GM15510 (cell line): ENCODE measurements at regions not wholly inside any gene's neighbourhood (a gene's known extent, or its start where the extent isn't known, plus 50 kb on each side); places are given as distances from the start of the nearest gene placed in this dataset.

Experiments used
- POLR2A ChIP-seq: IDR thresholded peaks from 3 replicates; pipeline ENCODE4 v1.6.1; 2011; ENCODE audit warnings: borderline replicate concordance; ENCODE audit not compliant: insufficient read length; ENCODE audit errors: extremely low read depth

DNA sequence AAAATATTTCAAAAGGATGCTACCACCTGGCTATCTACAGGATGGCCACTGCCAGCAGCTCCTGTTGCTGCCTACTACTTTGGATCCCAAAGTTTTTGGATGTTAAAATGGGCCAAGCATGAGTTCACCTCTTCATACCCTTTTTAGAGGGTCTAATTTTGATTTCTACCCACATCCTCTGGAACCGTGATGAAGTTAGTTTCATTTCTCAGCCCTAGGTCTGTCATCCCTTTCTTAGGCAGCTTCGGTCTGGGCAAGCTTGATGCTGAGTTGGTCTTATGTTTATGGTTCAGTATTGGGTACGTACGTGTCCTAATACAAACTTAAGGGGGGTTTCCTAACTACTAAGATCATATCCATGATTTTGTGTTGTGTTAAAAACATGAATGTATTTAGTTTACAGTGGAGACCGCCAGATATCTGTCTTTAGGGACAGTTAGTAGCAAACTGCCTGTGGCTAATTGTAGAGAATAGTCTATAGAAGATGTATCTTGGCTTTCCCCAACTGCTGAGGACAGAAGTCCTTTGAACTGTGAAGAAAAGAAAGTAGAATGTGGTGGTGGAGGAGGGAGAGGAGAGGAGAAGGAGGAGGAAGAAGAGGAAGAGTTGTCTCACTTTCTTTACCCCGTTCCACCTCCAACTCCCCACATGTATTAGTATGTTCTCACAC is 184.9 kb downstream of the UBE2E3 start:
- TF ChIP-seq POLR2A: no peak

DNA sequence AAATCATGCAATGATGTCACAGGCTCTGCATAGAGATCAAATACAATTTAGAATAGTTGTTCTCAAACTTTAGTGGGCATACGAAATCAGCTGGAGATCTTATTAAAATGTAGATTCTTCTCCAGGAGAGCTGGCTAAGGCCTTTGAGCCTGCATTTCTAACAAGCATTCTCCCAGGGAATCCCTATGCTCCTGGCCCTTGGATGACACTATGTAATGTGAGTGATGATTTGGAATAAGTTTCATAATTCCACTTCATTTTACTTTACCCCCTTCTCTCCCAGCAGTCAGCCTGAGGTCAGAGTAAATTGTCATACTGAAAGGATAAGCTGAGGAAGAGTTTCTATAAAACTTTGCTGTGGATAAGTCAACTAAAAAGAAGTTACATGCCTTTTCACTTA is 189.1 kb downstream of the UBE2E3 start:
- TF ChIP-seq POLR2A: no peak

DNA sequence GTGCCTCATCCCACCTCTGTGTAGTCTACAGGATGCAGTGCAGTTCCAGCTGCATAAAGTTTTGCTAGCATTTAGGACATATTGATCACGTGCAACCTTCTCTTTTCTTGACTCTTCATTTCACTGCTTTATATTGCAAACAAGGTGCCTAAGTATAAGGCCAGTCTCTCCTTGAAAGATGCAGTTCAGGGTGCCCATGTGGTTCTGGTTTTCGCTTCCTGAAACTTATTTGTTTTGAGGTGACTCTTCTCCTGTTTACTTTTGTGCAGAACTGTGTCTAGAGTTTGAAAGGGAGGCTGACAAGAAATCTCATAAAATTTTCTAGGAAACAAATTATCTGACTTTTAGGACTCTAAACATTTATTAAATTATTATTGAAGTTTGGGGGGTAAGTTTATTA is 189.9 kb downstream of the UBE2E3 start:
- no peak for TF ChIP-seq POLR2A

DNA sequence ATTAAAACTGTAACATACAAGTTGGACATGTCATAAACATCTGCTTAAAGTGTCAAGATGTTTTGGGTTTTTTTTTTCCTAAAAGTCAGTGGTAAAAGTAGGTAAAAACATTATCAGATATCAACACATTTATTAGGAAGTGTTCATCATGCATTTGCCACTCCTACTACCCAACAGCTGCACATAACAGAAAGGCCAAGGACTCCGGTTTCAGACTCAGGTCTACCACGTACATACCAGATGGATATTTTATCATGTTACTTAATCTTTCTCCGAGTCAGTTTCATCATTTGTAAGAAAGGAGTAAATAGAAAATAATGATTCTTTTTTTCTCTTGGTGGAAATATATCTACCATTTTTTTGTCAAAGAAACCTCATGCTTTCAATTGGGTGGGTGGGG is 192.3 kb downstream of the UBE2E3 start:
- TF ChIP-seq POLR2A: no peak

DNA sequence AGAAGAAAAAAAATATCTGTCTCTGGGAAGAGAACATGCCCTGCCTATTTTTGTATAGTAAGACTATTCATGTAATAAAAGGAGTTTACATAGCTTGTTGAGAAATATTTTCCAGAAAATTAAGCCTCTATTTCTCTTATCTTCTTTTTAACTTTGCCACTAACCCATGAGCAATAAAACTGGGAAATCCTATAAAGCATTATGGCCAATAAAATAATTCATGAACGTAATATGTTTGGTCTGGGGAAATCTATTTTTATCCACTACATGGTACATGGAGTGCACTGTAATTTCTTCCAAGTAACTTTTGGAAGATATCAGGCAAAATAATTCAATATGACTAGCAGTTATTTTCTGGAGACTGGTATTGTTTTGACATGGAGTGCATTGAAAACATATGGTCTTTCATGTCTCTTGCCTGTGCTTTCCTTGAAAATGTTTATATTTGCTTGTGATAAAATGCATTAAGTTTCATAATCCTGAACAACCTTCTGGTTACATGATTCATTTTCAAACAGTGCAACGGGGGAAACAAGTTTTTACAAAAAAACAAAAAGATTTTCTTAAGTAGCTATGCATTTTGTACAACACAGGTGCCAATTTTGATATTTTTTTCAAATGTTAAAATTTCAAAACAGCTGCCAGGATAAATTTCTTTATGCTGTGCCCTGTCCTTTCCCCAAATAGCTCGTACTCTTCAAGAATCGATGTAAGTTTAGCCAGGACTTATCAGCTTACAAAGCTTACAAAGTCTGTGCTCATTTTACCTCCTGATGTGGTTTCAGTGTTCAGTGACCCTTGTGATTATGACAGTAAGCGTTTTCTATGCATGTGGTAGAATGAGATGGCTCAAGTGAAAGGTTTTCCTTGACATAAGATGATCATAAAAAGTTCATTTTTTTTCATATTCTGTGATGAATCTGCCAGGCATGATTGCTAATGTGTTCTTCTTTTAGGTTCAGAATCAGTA is 194.5 kb downstream of the UBE2E3 start:
- no peak for TF ChIP-seq POLR2A

DNA sequence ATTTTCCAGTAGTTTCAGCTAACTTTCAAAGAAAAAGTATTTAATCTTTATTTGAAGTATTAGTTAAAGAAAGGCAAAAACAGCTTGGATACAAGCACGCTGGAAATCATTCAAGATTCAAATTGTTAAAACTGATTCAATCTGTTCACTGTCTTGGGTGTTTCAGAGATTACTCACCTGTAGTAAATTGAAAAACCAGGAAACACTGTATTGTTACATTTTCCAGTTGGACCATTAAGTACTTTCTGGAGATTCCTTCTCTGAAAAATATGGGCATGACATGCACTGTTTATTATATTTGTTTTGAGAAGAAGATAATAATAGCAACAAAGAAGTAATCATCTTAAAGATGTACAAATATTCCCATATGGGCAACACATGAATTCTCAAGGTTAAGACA is 196.1 kb downstream of the UBE2E3 start:
- TF ChIP-seq POLR2A: no peak

DNA sequence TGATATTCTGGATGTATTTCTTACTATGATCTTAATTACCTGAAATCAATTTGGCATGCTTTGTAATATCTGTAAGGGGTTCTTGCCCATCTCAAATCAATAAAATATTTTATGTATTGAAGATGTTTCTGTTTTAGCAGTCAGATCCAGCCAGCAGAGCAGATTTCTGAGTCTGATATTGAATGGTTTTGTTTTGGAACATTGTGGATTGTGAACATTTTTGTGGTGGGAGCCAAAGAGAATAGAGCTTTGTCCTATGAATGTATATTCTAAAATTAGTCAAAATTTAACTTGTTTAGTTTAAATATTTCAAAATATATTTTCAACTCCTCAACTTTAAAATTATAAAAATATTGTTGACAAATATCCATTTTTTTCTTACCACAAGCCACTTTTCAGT is 197.0 kb downstream of the UBE2E3 start:
- TF ChIP-seq POLR2A: no peak

DNA sequence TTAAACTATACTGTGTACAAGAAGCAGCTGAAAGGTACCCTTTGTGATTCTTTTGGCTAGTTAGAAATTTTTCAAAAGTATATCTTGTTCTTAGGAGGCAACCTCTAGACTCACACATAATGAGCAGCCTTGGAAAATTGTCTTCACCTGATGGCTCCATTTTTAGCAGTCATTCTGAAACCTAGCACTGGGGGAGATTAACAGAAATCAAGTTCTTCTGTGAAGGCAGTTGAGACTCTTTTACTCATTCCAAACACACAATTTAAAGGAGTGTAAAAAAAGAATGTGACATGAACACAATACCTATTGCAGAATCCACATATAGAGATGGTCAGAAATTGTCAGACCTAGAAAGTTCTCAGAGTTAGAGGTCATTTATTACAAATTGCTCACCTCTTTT is 197.7 kb downstream of the UBE2E3 start:
- TF ChIP-seq POLR2A: no peak

DNA sequence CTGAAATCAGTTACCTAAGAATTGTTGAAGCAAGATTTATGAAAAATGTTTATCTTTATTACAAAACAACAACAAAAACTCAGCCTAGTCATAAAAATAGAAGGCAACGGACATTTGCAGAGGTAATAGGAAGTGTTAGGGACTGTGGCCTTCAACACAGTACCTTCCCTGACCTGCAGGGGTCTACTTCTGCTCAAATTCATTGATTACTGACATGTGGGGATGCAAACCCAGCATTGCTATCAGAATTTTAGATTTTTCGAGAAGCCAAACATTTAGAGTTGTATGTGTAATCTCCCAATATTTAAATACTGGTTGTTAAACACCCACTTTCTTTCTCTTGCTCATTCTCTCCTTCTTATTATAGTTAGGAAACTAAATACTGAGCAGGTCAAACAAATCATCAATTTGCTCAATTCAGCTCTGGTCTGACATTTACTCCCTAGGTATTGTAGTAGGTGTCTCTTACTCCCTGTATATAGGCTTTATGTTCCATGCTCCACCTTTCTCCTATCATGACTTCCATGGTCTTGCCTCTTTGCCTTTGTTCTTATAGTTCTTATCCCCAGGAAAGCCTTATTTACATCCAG is 198.5 kb downstream of the UBE2E3 start:
- no peak for TF ChIP-seq POLR2A

DNA sequence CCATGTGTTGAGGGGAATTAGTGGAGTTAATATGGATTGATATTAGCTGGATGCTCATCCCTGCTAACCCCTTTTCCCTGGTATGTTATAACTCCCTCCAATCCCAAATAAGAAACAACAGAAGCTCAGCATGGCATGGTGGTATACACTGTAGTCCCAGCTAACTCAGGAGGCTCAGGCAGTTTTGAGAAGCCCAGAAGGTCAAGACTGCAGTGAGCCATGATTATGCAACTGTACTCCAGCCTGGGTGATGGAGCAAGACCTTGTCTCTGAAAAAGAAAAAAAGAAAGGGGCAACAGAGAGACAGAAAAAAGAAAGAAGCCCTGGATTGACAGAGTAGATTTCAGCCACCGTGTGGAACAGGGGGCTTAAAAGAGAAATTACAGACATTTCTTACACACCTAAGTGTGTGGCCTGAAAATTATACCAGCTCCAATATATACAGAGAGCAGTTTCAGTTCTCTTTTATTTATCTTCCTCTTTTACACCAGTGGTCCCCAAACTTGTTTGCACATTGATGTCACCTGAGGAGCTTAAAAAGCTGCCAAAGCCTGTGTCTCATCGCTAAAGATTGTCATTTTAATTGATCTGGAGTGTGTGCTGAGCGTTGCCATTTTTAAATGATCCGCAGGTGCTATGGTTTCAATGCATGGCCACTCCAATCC is 203.6 kb downstream of the UBE2E3 start:
- no peak for TF ChIP-seq POLR2A

DNA sequence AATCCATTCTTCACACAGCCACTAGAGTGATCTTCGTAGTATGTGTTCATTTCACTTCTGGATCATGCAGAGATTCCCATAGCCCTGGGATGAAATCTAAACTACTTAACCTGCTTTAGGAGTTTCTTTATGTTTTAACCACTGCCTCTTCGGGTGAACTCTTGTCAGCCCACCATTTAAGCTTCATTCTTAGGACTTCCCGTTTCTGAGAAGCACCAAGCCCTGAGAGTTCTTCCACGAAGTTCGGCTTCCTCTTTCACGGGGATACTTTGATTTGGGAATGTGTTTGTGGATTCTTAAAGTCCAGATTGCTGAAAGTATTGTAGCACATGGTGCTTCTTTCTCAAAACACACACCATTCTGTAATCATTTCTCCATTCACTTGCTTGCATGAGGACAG is 205.0 kb downstream of the UBE2E3 start:
- no peak for TF ChIP-seq POLR2A

DNA sequence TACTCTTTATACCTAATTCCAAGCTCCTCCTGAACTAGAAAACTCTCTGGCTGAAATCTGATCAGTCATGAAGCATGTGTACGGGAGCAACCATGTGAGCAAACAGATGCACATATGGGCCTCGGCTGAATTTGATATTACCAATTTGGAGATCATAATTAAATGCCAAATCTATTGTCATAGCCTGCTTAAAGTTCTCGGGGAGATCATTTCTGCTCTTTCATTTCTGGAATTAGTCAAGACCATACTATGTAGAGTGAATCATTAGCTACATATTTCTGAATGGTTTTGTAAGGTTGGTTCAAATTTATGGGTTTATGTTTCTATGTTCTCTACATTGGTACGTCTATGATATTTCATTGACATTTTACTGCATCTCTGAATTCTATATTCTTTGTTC is 205.5 kb downstream of the UBE2E3 start:
- TF ChIP-seq POLR2A: no peak

DNA sequence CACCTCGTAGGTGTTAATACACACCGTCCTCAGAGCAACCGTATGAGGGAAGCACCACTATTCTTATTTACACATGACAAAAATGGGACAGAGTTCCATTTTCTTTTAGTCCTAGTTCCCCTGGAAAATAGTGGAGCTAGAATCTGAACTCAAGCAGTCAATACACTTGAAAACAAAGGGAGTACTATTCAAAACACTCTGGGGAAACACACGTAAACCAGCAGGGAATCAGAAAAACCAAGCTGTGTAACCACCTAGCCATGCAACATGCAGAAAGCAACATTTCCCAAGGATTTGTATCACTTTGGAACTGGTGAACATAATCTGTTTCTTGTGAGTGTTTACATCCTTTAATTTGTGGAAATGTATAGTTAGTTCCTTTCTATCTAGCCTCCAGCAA is 208.2 kb downstream of the UBE2E3 start:
- TF ChIP-seq POLR2A: no peak

DNA sequence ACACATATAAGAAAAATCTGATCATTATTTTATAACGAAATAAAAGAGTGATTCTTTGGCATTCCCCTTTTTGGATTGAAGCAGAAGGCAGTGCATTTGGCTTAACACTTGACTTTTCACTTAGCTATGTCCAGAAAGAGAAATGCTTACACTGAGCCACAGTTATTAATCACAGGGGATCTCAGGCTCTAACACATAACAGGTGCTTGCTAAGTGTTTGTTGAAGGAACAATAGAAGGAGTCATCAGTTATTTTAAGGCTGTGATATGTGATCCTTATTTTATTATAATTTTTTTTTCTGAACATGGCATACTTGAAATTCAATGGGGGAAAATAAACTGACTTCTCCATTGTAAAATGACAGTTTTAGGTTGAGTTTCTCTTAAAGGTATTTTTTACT is 209.5 kb downstream of the UBE2E3 start:
- no peak for TF ChIP-seq POLR2A

DNA sequence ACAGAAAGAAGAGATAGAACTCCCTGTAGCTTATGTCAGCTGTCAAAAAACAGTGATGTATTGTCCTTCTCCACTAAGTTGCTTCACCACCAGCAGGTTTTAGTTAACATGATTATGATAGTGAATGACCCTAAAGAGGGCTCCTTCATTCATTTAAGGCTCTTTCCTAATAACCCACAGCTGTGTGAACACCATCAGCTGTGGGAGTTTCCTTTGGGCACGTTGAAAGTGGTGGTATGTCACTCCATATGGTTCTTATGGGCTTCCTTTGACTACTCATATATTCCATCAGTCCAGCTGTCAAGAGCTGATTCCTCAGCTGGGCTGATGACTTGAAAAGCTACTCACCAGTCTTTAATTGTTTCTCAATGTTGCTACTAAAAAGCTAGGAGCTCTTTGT is 210.3 kb downstream of the UBE2E3 start:
- no peak for TF ChIP-seq POLR2A

DNA sequence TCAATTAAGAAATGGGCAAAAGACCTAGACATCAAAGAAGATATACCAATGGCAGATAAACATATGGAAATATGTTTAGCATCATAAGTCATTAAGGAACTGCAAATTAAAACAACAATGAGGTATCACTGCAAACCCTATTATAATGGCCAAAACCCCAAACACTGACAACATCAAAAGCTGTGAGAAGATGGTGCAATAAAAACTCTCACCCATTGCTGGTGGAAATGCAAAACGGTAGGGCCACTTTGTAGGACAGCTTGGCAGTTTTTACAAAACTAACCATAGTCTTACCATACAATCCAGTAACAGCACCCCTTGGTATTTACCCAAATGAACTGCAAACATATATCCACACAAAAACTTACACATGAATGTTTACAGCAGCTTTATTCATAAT is 213.1 kb downstream of the UBE2E3 start:
- no peak for TF ChIP-seq POLR2A

DNA sequence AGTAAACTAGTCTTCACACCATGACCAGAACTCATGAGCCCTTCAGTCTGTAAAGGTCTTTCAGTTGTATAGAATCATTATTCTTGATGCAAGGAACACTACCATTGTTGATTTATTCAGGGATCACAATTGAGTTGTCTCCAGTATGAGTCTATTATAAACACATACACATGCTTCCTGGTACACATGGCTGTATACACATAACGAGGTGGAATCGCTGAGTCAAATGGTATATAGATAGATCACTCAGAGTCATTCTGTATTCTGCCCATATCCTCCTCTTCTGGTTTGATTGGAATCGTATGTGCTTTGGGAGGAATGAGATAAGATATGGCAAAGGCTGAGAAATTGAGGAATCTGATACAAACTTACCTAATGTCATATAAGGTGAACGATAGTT is 216.0 kb downstream of the UBE2E3 start:
- no peak for TF ChIP-seq POLR2A
